HFF-Myc (cell line): ENCODE measurements at regions not wholly inside any gene's neighbourhood (a gene's known extent, or its start where the extent isn't known, plus 50 kb on each side); places are given as distances from the start of the nearest gene placed in this dataset.

Experiments
- DNase-seq: peaks from one replicate; pipeline ENCODE4 v3.0.0-alpha.2; 2011; ENCODE audit warnings: low read depth; ENCODE audit errors: extremely low read depth
- H3K4me3 ChIP-seq: replicated peaks from 2 replicates; pipeline ENCODE4 v1.5.1; 2011; ENCODE audit warnings: low read depth, mild to moderate bottlenecking, control low read depth, low read length
- TF ChIP-seq, protein P1 (sequence below): IDR thresholded peaks from 2 replicates; pipeline ENCODE4 v1.5.1; 2012; ENCODE audit warnings: mild to moderate bottlenecking, low read depth, low read length, control low read depth; ENCODE audit errors: missing control alignments

GRCh38 chr4:98803251-98803650 lies 125.7 kb downstream of the EIF4E start:
- TF ChIP-seq, protein P1, sequence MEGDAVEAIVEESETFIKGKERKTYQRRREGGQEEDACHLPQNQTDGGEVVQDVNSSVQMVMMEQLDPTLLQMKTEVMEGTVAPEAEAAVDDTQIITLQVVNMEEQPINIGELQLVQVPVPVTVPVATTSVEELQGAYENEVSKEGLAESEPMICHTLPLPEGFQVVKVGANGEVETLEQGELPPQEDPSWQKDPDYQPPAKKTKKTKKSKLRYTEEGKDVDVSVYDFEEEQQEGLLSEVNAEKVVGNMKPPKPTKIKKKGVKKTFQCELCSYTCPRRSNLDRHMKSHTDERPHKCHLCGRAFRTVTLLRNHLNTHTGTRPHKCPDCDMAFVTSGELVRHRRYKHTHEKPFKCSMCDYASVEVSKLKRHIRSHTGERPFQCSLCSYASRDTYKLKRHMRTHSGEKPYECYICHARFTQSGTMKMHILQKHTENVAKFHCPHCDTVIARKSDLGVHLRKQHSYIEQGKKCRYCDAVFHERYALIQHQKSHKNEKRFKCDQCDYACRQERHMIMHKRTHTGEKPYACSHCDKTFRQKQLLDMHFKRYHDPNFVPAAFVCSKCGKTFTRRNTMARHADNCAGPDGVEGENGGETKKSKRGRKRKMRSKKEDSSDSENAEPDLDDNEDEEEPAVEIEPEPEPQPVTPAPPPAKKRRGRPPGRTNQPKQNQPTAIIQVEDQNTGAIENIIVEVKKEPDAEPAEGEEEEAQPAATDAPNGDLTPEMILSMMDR, result no peak
- no peak for DNase-seq
- H3K4me3 ChIP-seq, result no peak overlapping the region

DNA sequence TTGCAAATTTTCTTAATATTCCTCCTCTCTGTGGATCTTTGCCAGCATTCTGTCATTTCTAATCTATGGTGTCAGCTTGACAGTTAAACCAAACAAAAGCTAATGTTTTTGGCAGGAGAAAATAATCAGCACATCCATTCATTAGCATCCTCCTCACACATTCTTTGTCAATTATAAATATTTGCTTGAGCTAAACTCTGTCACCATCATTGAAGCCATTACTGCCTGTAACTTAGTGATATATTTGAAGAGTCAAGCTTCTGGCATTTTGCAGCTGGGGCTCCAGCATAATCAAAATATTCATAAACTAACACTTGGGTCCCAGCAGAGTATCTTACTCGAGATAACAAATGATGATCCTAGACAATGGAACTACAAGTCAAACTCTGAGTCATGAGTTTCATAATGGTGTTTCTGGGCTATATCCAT lies 126.1 kb downstream of the EIF4E start:
- TF ChIP-seq, protein P1, result no peak
- no peak overlapping the region for H3K4me3 ChIP-seq
- no peak for DNase-seq

DNA sequence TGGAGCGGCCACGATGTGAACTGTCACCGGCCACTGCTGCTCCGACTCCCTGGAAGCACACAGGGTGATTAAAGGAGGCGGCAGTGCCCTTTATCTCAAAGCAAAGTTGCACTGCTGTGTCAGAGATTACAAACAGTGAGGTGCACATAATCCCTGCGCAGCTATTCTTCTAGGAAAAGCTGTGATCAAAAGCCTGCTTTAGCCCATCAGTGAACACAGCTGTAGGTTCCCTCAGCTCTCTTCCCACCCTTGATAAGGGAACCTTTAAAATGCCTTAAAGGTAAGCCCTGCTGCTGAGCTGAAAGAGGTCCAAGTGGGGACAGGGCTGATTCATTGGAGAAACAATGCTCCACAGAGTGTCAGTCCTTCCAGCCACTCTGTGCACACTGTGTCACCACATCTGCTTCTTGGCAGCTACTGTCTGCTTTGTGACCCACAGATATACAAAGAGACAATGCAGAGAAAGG lies 127.6 kb downstream of the EIF4E start:
- DNase-seq, result no peak
- H3K4me3 ChIP-seq, result no peak overlapping the region
- TF ChIP-seq, protein P1, result no peak

DNA sequence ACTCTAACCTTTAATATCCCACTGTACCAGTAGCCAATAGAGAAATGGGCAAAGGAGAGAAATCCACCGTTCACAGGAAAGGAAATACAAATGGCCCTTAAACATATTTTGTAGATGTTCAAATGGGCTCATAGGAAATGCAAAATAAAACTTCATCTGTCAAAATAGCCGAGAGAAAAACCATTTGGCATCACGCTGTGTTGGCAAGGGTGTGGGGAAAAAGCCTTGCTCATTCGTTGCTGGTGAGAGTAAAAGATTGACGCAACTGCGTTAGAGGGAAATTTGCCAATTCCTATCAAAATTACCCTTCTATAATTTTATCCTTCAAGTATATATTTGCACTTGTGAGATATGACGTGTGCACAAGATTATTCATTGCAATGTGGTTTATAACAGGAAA lies 131.9 kb downstream of the EIF4E start:
- DNase-seq, result no peak
- H3K4me3 ChIP-seq, result no peak overlapping the region
- TF ChIP-seq, protein P1, result no peak

- TF ChIP-seq, protein P1, result no peak
- DNase-seq, result no peak
- no peak overlapping the region for H3K4me3 ChIP-seq
These were observed 134.2 kb downstream of the EIF4E start for GRCh38 chr4:98794565-98795205.

DNA sequence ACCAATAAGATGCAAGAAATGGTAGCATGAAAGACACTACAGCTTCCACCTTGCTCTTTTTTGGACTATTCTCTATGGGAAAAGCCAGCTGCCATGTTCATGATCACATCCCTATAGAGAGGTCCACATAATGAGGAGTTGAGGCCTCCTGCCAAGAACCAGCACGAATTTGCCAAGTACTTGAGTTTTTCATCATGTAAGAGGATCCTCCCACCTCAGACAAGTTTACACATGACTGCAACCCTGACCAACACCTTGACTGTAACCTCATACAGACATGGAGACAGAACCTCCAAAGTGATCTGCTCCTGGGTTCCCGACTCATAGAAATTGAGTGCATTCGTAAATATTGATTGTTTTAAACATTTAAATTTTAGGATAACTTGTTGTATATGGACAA lies 135.2 kb upstream of the TSPAN5 start:
- TF ChIP-seq, protein P1, result no peak

GRCh38 chr4:98786866-98787265 lies 128.5 kb upstream of the TSPAN5 start:
- DNase-seq, result peak; percentile 10
- no peak overlapping the region for H3K4me3 ChIP-seq
- TF ChIP-seq, protein P1, result peak; percentile 28

More for the DNA sequence above, 135.2 kb upstream of the TSPAN5 start:
- no peak for DNase-seq
- no peak overlapping the region for H3K4me3 ChIP-seq
